Heart left ventricle (tissue), 16 donors: ENCODE measurements at regions not wholly inside any gene's neighbourhood (a gene's known extent, or its start where the extent isn't known, plus 50 kb on each side); places are given as distances from the start of the nearest gene placed in this dataset.

Source experiments
- ATAC-seq, 4 donors: fragments of 200-7000 bp; cut with Tn5 transposase; one replicate each; pipeline ENCODE4 v1.9.1; 2020 to 2022; ENCODE audit warnings: moderate library complexity in 4 of 4, mild to moderate bottlenecking in 3 of 4, moderate number of reproducible peaks in 1 of 4
- DNase-seq, 5 donors: peaks; one replicate each; pipeline ENCODE4 v3.0.0-alpha.2; 2020
- H3K27ac ChIP-seq, 12 donors: fragments of 200-600 bp; sonication (generic) in 4 of 12; one replicate each; pipeline versions ENCODE4 v1.5.0 to v1.8.0; 2016 to 2022; ENCODE audit warnings: mild to moderate bottlenecking in 2 of 12
- H3K27me3 ChIP-seq, 9 donors: fragments of 200-600 bp; sonication (generic) in 2 of 9; one replicate each; pipeline versions ENCODE4 v1.5.1 to v1.8.0; 2016 to 2022; ENCODE audit warnings: mild to moderate bottlenecking in 3 of 9
- H3K36me3 ChIP-seq, 9 donors: fragments of 200-600 bp; sonication (generic) in 2 of 9; one replicate each; pipeline versions ENCODE4 v1.5.0 to v1.8.0; 2018 to 2022; ENCODE audit warnings: mild to moderate bottlenecking in 2 of 9
- H3K4me1 ChIP-seq, 12 donors: fragments of 200-600 bp; sonication (generic) in 4 of 12; one replicate each; pipeline versions ENCODE4 v1.5.0 to v1.8.0; 2016 to 2022; ENCODE audit warnings: mild to moderate bottlenecking in 3 of 12
- H3K4me3 ChIP-seq, 12 donors: fragments of 200-600 bp; sonication (generic) in 4 of 12; one replicate each; pipeline versions ENCODE4 v1.5.0 to v1.8.0; 2017 to 2022; ENCODE audit warnings: mild to moderate bottlenecking in 9 of 12, moderate library complexity in 4 of 12
- H3K9me3 ChIP-seq, 12 donors: fragments of 200-600 bp; sonication (generic) in 4 of 12; one replicate each; pipeline versions ENCODE4 v1.5.0 to v1.8.0; 2016 to 2022; ENCODE audit warnings: mild to moderate bottlenecking in 1 of 12
- POLR2A ChIP-seq, 2 donors: fragments of 450-650 bp; IDR thresholded peaks; one replicate each; pipeline ENCODE4 v1.6.1; 2017; ENCODE audit warnings: antibody characterized with exemption in 2 of 2, mild to moderate bottlenecking in 2 of 2, moderate library complexity in 2 of 2
- WGBS, 4 donors: extraction: QIAGEN DNeasy Blood & Tissue Kit in 2 of 4; methylation state at CpG; one replicate each; pipeline versions ENCODE4 v1.1.5 to v1.1.7; 2013 to 2018; 5-methylcytosine and 5-hydroxymethylcytosine counted together
- intact Hi-C, 10 donors: fragments of 100-400 bp; cut with DNase I; formaldehyde crosslinking; loops; one replicate each; pipeline versions ENCODE4 v1.11.1 to v1.14.2; 2022
- TF ChIP-seq, protein P1 (sequence below), 12 donors: fragments of 200-600 bp; sonication (generic) in 4 of 12; IDR thresholded peaks; one replicate each; pipeline versions ENCODE4 v1.5.0 to v1.8.0; 2018 to 2022; ENCODE audit warnings: antibody characterized with exemption in 12 of 12, mild to moderate bottlenecking in 5 of 12
- donor health status: ischemic (EF 13 %, LVEDD 7.1; RV severe dilation, severe dysfunction).
- donor health status: healthy with polysubstance abuse.
- donor health status: DM: no; HTN: yes; CAD: no.
- donor health status: DM: no; HTN: no; CAD: no.
- donor health status: ischemic (EF 25% LVEDD 6.9; RV normal size, moderate dysfunction).
- donor health status: ischemic (EF 25% LVEDD 5.7; RV mildly dilated, moderate dysfunction).
- donor health status: healthy.
- donor health status: DM: yes; HTN: yes; CAD: no.
- donor health status: ischemic (EF 35%, LVEDD 5.7; RV mildly dilated, moderate dysfunction).
- donor health status: nonischemic (EF 11% LVEDD 7.7; RV severe dilation, severe dysfunction).
- donor health status: DM: yes; HTN: yes; CAD: no.
- donor health status: PGD.
- donor health status: ischemic (EF 29% LVEDD 5.4; RV normal size, mild dysfunction).
- donor health status: nonischemic (EF 23%, LVEDD 6.1; RV moderate dilation, normal function).

DNA sequence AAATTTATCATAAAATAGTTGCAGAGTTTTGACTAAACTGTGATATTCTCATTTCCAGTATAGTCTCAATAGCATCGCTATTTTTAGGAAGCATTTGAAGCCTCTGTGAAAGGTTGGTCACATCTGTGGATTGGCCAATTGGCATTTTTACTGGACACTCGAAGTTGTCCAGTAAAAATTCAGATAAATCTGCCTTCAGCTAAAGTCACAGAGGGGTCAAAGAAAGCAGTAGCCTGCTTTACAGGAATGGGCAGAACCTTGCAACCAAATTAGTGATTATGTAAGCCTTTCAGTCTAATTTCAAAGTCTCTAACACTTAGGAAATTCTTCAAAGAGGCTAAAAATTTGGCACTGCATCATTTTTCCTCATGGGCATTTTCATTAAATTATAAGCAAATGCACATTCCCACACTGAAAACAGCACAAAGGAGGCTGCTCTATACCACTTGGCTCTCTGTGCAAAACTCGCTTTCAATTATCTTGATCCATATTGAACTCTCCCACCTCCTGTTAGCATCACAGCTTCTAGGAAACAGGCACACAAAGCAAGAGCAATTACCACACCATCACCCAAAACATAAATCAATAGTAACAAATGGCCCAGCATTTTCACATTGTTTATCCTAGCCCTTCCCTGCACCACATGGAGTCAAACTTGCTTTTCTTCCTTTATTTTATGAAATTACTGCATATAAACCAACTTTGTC, 318.5 kb upstream of the DUSP10 start:
- Histone ChIP-seq H3K9me3 (peaks cover 0 to 14% (median 0%) of the 10 kb centered on the region in 12 donors), H3K27ac (no peak overlapping the region), H3K4me3 (no peak overlapping the region), H3K4me1 (peaks cover 0 to 3% (median 0%) of the 10 kb centered on the region in 12 donors), H3K27me3 (no peaks in the 10 kb centered on the region), H3K36me3 (no peaks in the 10 kb centered on the region)
- ATAC-seq (no peak), DNase-seq (no peak)
- intact Hi-C loops: no loop called here
- WGBS, 4 donors: 64 to 76% (median 69%) methylated on average over 3 of the region's 3 CpGs
- no peak for TF ChIP-seq POLR2A (IDR thresholded peaks at IDR 0.05)
- TF ChIP-seq, protein P1, sequence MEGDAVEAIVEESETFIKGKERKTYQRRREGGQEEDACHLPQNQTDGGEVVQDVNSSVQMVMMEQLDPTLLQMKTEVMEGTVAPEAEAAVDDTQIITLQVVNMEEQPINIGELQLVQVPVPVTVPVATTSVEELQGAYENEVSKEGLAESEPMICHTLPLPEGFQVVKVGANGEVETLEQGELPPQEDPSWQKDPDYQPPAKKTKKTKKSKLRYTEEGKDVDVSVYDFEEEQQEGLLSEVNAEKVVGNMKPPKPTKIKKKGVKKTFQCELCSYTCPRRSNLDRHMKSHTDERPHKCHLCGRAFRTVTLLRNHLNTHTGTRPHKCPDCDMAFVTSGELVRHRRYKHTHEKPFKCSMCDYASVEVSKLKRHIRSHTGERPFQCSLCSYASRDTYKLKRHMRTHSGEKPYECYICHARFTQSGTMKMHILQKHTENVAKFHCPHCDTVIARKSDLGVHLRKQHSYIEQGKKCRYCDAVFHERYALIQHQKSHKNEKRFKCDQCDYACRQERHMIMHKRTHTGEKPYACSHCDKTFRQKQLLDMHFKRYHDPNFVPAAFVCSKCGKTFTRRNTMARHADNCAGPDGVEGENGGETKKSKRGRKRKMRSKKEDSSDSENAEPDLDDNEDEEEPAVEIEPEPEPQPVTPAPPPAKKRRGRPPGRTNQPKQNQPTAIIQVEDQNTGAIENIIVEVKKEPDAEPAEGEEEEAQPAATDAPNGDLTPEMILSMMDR (IDR thresholded peaks at IDR 0.05): no peak

DNA sequence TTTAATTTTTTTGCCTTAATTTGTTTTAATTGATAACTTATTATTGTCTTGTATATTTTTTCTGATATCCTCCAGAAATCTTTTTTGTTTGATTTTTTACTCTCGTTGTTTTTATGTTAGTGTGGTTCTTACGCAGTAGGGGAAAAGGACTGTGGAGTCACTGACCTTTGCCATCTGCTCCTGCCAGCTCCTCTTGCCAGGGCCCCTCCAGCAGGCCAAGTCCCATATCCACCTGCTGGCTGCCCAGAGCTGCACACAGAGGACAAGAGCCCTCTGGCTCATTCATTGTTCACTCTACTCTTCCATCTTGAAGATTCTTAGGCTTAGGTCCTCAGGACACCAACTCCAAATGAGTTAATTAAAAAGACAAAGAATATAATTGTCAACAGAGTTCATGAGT, 316.4 kb upstream of the DUSP10 start:
- WGBS, 4 donors: 91 to 93% (median 92%) methylated on average over 2 of the region's 2 CpGs
- Histone ChIP-seq H3K36me3 (no peaks in the 10 kb centered on the region), H3K4me3 (no peak overlapping the region), H3K4me1 (peaks cover 0 to 3% (median 0%) of the 10 kb centered on the region in 12 donors), H3K27me3 (no peaks in the 10 kb centered on the region), H3K27ac (no peak overlapping the region), H3K9me3 (no peaks in the 10 kb centered on the region)
- DNase-seq: no peak
- TF ChIP-seq POLR2A (IDR thresholded peaks at IDR 0.05): no peak
- TF ChIP-seq, protein P1 (IDR thresholded peaks at IDR 0.05): no peak
- intact Hi-C loops: no loop called here
- no peak for ATAC-seq

DNA sequence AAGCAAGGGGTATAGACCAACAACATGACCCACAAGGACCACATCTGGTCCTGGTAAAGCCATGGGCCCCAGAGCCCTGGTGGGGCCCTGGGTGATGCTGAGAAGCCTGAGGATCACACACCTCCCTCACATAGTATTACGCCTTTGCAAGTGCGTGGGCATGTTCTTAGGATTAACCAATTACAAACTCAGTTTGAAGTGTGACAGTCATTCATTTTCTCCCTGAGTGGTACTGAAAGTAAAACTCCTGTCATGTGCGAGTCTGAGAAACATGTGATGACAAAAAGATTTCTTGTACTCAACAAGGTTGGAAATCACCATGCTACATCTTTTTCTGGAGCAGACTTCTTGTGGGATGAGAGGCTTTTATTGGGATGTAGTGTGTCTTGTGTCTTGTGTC, 315.3 kb upstream of the DUSP10 start:
- no peak overlapping the region for H3K27ac ChIP-seq
- no peaks in the 10 kb centered on the region for H3K36me3 ChIP-seq
- ATAC-seq (no peak), DNase-seq (no peak)
- 89 to 93% (median 93%) methylated on average over 3 of the region's 3 CpGs for WGBS, 4 donors
- no peak for TF ChIP-seq POLR2A (IDR thresholded peaks at IDR 0.05)
- TF ChIP-seq, protein P1 (IDR thresholded peaks at IDR 0.05): no peak
- no peaks in the 10 kb centered on the region for H3K27me3 ChIP-seq
- no peak overlapping the region for H3K4me3 ChIP-seq
- intact Hi-C loops: no loop called here
- no peaks in the 10 kb centered on the region for H3K9me3 ChIP-seq
- H3K4me1 ChIP-seq: peaks cover 0 to 3% (median 0%) of the 10 kb centered on the region in 12 donors

DNA sequence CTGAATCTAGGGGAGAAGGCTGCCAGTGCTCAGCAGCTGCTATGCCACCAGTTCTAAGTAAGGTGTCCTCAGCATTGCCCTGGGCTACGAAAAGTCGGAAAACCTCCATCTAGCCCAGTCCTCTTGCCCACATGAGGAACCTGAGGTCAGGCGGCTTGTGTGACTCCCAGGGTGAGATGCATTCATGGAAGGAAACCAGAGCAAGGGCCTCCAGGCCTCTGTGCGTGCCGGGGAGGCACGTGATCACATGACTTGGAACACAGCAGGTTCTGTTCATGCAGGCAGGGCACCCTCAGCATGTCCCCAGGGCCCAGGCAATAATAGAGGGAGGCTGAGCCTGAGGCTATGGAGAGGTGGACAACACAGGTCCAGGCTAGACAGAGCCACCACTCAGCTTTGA, 312.5 kb upstream of the DUSP10 start:
- no peaks in the 10 kb centered on the region for H3K9me3 ChIP-seq
- H3K4me3 ChIP-seq: no peak overlapping the region
- no peak overlapping the region for H3K27ac ChIP-seq
- H3K4me1 ChIP-seq: no peaks in the 10 kb centered on the region
- TF ChIP-seq, protein P1 (IDR thresholded peaks at IDR 0.05): no peak
- no peak for TF ChIP-seq POLR2A (IDR thresholded peaks at IDR 0.05)
- no peak for DNase-seq
- ATAC-seq: no peak
- no peaks in the 10 kb centered on the region for H3K27me3 ChIP-seq
- intact Hi-C loops: no loop called here
- H3K36me3 ChIP-seq: no peaks in the 10 kb centered on the region
- WGBS, 4 donors: 83 to 91% (median 86%) methylated on average over 6 of the region's 6 CpGs
